ENCODE measurements at regions not wholly inside any gene's neighbourhood (a gene's known extent, or its start where the extent isn't known, plus 50 kb on each side); places are given as distances from the start of the nearest gene placed in this dataset.
"Not testable (repeated sequence)": the region's sequence is repeated elsewhere in the genome, so short reads cannot be mapped to it uniquely, and the experiment has no call there.

- no peak for DNase-seq
Observed at GRCh38 chr1:56145581-56145980, 433.8 kb downstream of the PLPP3 start.

DNA sequence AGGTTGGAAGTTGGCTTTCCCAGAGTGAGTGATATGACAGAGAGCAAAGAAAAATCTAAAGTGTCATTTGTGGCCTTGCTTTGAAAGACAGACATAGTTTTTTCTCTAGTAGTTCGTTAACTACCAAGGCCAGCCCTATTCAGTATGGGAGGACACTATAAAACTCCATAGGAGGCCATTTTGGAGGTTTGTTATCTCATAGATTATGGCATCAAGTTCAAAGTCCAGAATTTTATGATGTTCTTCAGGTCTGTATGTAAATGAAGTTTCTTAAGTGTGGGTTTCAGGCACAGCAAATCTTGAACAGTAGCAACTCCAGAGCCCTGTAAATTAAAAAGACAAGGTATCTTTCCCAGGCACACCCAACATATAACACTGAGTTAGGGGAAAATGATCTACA lies 437.1 kb downstream of the PLPP3 start:
- no peak for DNase-seq

- DNase-seq = no peak
Observed at GRCh38 chr1:56139836-56140235, 439.5 kb downstream of the PLPP3 start.

DNA sequence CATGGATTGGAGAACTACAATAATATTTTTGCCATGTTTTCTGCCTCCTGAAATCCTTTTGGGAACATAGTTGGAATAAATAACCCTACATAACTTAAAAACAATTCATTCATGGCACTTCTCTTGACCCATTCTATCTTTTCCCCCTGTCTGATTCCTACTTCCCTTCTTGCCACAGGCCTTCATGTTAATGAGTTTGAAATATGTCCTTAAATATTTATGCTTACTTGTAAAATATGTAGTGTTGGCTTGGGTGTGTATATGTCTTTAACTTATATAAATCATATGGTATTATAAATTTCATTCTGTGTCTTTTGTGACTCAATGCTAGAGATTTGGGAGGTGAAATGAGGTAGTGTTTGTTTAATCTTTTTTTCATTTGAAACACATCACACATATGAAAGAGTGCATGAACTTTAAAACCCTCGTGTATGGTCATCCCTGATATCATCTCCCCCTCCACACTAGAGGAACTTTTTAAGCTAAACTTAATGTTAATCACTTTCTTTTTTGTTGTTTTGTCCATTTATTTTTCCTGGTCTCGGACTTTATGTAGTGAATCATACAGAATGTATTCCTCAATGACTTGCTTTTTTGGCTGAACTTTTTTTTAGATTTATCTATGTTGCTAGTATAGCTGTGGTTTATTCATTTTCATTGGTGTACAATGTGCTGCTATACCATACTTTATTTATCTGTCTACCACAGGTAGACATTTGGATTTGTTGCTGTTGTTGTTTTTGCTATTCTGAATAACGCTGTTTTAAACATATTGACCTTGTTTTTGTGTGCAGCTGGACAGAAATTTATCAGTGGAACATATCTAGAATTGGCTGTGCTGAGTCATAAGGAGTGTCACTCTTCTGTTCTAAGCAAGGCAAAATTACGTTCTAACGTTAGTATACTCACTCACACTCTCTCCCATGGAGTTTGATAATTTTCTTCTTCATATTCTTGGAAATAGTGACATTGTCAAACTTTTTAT lies 441.6 kb downstream of the PLPP3 start:
- no peak for DNase-seq

GRCh38 chr1:56137090-56137489 lies 442.3 kb downstream of the PLPP3 start:
- DNase-seq = no peak

DNA sequence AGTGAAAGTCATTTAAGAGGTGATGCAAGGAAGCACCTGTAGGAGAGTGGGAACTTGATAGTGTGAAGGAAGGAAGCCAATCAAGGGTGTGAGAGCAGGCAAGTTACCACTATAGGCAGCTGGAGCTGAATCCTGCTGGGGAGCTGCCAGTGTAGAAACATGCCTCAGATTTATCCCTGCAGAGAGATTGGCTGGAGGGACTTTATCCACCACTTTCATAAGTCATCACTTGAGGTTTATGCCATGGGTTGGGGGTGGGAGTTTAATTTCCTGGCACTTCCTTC lies 443.6 kb downstream of the PLPP3 start:
- no peak for DNase-seq

DNA sequence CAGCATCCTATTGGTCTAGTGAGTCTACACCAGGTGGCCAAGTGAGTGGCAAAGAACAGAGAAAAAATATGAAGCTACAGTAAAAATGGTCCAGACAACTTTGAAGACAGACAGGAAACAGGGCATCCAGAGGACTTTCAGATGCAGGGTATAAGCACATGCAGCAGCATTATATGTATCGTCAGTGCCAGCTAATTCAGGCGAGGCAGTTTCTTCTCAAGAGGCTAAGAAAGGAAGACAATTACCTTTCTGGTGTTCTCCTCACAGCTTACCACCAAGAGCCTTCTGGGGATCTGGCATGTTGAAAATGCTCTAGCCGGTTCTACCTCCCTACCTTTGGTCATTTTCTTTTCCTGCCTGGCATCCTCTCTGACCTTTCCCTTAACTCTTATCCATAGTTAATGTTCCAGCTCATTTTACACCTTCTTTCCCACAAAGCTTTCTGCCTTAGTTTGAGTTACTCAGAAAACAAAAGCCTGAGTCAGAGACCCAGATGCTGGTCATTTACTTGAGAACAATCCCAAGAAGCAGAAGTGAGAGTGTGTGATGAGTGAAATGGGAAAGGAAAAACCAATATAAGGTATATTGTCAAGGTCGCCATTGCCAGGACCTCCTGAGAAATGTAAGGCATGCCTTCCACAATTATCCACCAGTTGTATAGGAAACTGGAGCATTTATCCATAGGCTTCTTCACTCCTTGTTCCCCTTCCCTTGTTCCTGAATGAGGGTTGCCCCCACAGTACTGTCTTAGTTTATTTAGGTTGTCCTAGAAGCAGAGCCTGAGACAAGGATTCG lies 444.1 kb downstream of the PLPP3 start:
- no peak for DNase-seq

DNA sequence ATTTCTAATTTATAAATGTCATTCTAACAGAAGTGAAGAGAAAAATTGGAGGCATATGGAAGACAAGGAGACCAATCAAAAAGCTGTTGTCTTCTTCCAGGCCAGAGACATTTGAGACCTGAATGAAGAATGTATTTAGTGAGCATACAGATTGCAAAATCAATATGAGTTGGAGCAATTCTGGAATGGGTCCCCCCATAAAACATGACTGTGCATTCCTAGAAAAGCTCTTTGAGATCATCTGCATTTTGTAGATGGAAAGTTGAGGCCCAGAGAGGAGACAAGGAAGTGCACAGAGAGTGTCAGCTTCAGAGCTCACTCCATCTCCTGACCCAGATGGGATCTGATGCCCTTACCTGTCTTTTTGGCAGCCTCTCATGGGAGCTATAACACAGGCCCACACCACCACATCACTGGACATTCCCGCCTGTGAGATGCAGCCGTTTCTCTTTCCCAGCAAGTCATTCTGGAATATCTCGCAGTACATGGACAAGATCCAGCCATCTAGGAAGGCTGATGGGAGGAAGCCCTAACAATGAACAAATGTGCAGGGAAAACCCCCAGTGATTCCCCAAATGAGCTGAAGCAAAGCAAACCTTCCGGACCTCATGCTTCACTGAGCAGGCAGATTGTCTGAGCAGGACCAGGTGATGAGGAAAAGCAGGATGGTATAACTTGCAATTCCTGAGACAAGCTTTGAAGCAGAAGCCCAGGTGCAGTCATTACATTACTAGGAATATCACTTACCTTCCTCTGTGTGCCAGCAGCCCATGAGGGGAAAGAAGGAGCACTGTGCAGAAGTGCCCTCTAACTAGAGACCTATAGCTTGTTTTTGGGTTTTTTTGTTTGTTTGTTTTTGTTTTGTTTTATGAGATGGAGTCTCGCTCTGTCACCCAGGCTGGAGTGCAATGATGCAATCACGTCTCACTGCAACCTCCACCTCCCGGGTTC lies 445.6 kb downstream of the PLPP3 start:
- DNase-seq = no peak

DNA sequence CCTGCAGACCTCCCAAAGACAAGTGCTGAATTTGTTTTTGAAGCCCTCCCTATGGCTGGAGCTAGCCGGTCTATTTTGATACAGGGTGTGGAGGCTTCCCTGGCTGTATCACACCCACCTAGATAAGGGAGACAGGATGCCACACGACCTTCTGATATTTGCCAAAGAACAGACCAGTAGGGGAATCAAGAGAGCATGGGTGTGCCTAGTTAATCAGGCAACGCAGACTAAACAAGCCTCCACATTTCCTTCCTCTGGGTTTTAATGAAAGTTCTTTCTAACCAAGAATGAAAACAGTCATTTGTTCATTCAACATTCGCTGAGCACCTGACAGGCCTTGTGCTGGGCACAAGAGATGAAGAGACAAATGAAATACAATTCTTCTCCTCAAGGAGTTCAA lies 446.8 kb downstream of the PLPP3 start:
- DNase-seq = no peak

DNA sequence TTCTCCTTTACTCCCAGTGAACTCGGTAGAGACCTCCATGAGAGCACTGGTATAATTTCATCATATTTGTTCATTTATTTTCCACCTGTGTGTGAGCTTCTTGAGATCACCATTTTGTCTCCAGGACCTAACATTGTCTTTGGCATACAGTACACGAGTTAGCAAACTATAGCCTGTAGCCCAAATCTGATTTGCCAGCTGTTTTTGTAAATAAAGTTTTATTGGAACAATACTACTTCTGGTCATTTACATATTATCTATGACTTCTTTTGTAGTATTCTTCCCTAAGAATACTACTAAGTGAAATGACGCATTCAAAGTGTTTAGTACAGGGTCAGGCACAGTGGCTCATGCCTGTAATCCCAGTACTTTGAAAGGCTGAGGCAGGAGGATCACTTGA lies 449.5 kb downstream of the PLPP3 start:
- DNase-seq = no peak

GRCh38 chr1:56125316-56125715 lies 454.0 kb downstream of the PLPP3 start:
- DNase-seq = no peak

- no peak for DNase-seq
Observed at GRCh38 chr1:56123826-56124225, 455.5 kb downstream of the PLPP3 start.

GRCh38 chr1:56123421-56123820 lies 455.9 kb downstream of the PLPP3 start:
- DNase-seq = no peak

- DNase-seq = no peak
Observed at GRCh38 chr1:56120021-56120420, 459.3 kb downstream of the PLPP3 start.

GRCh38 chr1:56118676-56119075 lies 460.7 kb downstream of the PLPP3 start:
- not testable (repeated sequence) for DNase-seq

- no peak for DNase-seq
Observed at GRCh38 chr1:56115701-56116100, 463.7 kb downstream of the PLPP3 start.

DNA sequence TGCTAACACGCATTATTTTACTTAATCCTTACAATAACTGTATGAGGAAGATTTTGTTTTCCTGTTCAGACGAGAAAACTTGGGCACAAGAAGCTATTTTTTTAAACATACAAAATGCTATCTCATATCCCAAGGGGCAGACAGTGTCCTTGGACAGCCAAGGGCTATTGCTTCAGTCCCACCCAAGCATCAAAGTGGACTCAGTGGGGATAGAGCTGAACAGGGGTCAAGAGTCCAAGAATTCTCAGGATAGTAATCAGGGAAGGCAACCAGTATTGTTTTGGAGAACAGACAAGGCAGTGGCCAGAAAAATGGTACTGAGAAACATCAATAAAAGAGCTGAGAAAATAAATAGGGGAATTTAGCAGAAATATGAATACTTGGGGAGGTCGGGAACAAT lies 465.7 kb downstream of the PLPP3 start:
- DNase-seq = no peak

- DNase-seq = no peak
Observed at GRCh38 chr1:56107275-56107638, 472.1 kb downstream of the PLPP3 start.

GRCh38 chr1:56106531-56107274 lies 472.7 kb downstream of the PLPP3 start:
- DNase-seq = no peak

DNA sequence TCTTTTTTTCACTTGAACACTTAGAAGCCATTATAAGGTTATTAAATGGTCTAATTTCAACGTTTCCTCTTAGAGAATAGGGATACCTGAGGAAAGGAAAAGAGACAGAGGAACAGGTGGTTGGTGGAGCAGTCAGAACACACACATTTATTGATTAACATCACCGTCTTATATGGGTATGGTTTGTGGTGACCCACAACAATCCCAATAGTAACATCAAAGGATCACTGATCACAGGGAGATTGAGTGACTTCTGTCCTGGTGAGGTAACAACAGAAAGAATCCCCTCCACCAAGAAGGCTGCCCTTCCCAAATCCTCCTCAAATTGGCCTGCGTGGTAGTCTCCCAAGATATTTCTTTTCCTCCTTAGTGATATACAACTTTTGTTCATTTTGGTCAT lies 474.0 kb downstream of the PLPP3 start:
- DNase-seq = no peak

GRCh38 chr1:56099766-56100265 lies 479.5 kb downstream of the PLPP3 start:
- no peak for DNase-seq

- DNase-seq = peak; percentile 84
Observed at GRCh38 chr1:56098946-56099345, 480.4 kb downstream of the PLPP3 start.

Measured in NCI-H446 treated with DMSO at 0.1 percent for 48 hours (cell line).